Renal cortex interstitium (tissue), 11 donors: ENCODE measurements at regions not wholly inside any gene's neighbourhood (a gene's known extent, or its start where the extent isn't known, plus 50 kb on each side); places are given as distances from the start of the nearest gene placed in this dataset.
A peak's percentile ranks its signal among the peaks of the same experiment; 100 is the strongest.

Experiments
- DNase-seq, 11 donors: peaks; one replicate each; pipeline ENCODE4 v3.0.0-alpha.2; 2013; ENCODE audit warnings: low read depth in 9 of 11, low spot score in 4 of 11; ENCODE audit errors: extremely low read depth in 1 of 11

GRCh38 chr5:110018509-110018908 lies 328.8 kb downstream of the MAN2A1 start:
- DNase-seq: no peak

DNA sequence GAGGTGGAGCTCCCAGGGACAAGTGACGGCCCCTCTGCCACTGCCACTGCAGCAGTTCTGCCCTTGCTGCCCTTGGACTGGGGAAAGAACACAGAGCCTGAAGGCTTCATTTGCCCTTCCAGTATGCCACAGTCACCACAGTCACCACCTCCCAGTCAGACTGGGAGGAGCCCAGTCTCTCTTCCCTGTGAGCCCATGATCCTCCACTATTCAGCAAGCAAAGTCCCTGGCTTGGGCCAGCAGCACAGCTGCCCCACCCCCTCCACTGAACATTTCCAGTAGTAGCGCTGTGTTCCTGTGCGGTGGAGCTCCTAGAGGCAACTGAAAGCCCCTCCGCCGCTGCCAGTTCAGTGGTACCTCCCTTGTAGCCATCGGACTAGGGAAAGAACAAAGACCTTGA lies 329.4 kb downstream of the MAN2A1 start:
- no peak for DNase-seq

GRCh38 chr5:110019780-110020179 lies 330.1 kb downstream of the MAN2A1 start:
- DNase-seq: no peak

- no peak for DNase-seq
Measured at GRCh38 chr5:110021251-110021650, 331.5 kb downstream of the MAN2A1 start.

DNA sequence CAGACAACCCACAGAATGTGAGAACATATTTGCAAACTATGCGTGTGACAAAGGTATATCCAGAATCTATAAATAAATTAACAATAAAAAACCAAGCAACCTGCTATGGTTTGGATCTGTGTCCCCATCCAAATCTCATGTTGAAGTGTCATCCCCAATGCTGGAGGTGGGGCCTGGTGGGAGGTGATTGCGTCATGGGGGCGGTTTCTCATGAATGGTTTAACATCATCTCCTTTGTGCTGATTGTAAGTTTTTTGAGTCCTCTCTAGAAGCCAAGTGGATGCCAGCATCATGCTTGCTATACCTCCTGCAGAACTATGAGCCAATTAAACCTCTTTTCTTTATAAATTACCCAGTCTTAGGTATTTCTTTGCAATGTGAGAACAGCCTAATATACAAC lies 335.4 kb downstream of the MAN2A1 start:
- DNase-seq: no peak

DNA sequence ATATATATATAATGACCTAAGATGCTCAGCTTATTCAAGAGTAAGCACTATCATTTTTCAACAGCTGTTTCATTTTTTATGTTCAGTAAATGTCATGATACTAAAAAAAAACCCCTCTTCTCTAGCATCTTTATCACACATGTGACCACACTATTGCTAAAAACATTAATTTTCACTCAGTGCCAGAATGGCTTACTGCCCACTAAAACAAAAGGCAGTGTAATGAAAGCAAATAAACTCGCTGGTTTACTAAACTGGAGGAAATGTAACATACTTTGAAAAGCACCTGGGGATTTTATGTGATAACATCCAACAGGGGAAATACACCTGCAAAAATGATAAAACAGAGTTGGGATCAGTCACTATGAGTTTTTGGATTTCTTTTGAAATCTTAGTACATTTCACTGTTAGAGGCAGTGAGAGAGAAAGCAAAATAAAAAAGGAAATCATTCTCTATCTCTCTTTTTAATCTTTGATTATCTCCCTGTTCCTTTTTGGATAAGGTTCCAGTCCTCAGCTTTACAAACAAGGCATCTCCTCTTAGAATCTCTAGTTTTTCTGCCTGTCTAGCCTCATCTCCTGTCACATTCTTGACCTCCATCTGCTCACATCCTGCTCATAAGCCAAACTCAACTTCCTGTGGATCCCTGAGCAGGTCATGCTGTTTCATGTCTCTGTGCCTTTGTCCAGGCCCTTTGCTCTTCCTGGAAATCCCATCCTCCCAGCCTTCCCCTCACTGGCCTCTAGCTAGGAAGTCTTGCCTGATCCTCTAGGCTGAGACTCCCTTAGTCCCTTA lies 338.0 kb downstream of the MAN2A1 start:
- DNase-seq: no peak

- DNase-seq: no peak
Measured at GRCh38 chr5:110031402-110032140, 341.8 kb downstream of the MAN2A1 start.

GRCh38 chr5:110032376-110032775 lies 342.6 kb downstream of the MAN2A1 start:
- DNase-seq: no peak

DNA sequence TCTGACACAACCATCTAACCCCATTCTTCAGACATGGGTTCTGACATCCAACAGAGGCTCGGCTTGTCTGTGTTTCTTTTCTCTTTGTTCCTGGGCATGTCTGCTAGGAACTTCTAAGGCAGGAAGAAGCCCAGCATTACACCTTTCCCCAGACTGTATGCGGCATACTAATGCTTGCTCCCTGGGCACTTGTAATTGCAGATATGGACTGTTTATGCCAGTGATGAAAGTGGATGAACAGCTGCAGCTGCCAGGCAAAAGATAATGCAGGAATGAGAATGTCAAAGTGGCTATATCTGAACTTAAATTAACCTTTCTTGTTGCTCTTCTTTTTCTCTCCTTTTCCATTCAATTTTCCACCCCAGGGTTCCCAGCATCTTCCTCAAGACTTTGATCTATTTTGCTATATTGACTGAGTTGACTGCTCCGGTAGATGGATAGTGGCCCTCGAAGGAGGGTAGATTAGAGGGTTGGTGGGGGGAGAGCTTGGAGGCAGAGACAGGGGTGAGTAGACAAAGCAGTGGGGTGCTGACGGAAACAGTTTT lies 344.4 kb downstream of the MAN2A1 start:
- no peak for DNase-seq

DNA sequence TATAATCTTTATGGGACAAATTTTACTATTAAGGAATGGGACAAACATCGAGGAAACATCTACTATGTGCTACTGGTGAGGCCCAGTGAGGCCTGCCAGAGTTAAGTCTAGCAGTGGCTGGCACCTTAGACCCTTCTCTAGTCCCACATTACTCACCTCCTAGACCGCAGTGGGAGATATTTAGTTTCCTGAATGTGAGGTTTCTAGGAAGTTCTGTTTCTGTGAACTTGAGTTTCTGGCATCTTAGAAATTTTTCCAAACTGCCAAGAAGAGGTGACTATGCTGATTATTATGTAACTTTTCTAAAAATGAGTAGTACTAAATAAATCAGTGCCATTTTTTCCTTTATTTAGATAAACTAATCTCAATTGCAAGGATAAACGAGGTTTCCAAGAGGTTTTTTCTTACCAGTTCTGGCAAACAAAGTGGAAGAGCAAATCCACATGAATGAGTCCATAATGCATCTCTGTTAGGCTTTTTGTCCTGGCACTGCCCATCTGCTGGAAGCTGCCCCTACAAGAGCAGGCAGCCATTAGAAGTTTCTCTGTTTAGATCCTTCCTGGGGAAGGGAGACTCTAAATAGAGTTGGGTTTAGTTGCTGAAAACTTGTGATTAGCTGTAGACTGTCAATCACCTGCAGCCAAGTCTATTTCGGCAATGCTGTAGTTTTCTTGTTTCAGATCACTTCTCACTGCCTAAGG lies 348.7 kb downstream of the MAN2A1 start:
- DNase-seq: no peak

DNA sequence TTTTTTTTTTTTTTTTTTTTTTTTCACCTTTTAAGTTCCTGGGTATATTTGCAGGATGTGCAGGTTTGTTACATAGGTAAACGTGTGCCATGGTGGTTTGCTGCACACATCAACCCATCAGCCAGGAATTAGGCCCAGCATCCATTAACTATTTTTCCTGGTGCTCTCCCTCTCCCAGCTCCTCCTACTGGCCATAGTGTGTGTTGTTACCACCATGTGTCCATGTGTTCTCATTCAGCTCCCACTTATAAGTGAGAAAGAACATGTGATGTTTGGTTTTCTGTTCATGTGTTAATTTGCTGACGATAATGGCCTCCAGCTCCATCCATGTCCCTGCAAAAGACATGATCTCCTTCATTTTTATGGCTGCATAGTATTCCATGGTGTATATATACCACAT lies 350.5 kb downstream of the MAN2A1 start:
- no peak for DNase-seq

GRCh38 chr5:110043025-110043424 lies 353.3 kb downstream of the MAN2A1 start:
- no peak for DNase-seq

GRCh38 chr5:110045158-110045557 lies 355.4 kb downstream of the MAN2A1 start:
- DNase-seq: no peak

DNA sequence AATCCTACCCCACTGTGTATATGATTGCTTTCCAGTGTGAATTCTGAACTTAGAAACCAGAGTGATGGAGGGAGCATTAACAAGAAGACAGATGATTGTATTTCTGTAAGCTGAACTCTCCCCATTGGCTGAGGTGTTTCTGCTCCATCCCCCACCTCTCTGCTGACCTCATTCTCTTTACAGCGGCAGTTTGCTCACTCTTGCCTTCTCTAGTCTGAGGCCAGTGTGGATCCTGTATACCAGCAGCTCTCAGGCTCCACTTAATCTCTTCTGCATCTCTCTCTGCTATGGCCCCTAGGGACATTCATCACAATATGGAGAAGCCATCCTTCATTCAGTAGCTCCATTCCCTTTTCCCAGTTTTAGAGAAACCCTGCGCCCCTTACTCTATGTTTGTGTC lies 358.8 kb downstream of the MAN2A1 start:
- DNase-seq: no peak

- no peak for DNase-seq
Measured at GRCh38 chr5:110049816-110050215, 360.1 kb downstream of the MAN2A1 start.

- no peak for DNase-seq
Measured at GRCh38 chr5:110050640-110051345, 361.1 kb downstream of the MAN2A1 start.

- DNase-seq: no peak
Measured at GRCh38 chr5:110053205-110053604, 363.5 kb downstream of the MAN2A1 start.

DNA sequence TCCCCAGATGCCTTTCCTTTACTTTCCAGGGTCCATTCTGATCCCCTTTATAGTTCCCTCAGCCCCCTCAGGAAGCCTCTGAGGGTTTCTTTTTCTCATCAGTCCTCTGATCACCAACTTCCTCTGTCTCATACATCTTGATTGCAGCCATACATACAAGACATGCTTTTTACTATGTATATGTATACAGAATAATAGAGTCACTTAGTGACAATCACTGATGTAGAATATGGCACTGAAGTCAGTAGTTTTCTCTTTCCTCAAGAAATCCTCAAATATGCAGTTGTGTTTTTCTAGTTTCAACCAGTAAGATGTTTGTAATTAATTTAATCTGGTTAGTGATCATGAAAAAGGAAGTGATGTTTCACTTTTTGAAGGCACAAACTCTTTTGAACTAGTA lies 364.1 kb downstream of the MAN2A1 start:
- DNase-seq: no peak

GRCh38 chr5:110054240-110054639 lies 364.5 kb downstream of the MAN2A1 start:
- peak; percentile 7 to 56 (median 30) for DNase-seq
